Body of pancreas (tissue), 4 donors: ENCODE measurements at regions not wholly inside any gene's neighbourhood (a gene's known extent, or its start where the extent isn't known, plus 50 kb on each side); places are given as distances from the start of the nearest gene placed in this dataset.

ENCODE experiments used
- CTCF ChIP-seq, 7 experiments: fragments of 450-650 bp in 4 of 7; fragments of 200-600 bp in 3 of 7; sonication (generic) in 3 of 7; IDR thresholded peaks; one replicate each; pipeline ENCODE4 v1.5.1; 2016 to 2019; ENCODE audit warnings: antibody characterized with exemption in 7 of 7
- POLR2A ChIP-seq, 3 donors: fragments of 450-650 bp; IDR thresholded peaks; one replicate each; pipeline ENCODE4 v1.6.1; 2016; ENCODE audit warnings: antibody characterized with exemption in 3 of 3, mild to moderate bottlenecking in 2 of 3

- TF ChIP-seq POLR2A (IDR thresholded peaks at IDR 0.05) (no peak), CTCF (IDR thresholded peaks at IDR 0.05) (no peak)
Measured at GRCh38 chr7:22896917-22897316, 74.3 kb upstream of the TOMM7 start.
